ENCODE measurements at regions not wholly inside any gene's neighbourhood (a gene's known extent, or its start where the extent isn't known, plus 50 kb on each side); places are given as distances from the start of the nearest gene placed in this dataset.

DNA sequence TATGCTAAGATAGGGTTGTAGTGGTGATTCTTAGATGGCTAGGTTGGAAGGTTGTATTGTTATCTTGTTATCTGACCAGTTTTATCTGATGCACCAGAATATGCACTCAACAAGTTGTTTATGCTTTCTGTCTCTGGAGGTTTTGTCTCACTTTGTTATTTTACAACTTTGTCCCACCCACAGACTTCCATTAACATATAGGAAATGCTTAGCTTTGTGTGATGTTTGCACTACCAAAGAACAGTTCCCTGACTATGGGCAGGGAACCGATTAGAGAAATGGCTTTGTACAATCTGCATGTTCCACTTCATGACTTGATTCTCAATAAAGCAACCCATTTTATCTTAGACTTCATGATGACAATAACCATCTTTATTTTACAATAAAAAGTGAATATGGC, 160.6 kb upstream of the CDH20 start:
- Mint-ChIP-seq H3K27ac (no peak overlapping the region), H3K4me1 (no peaks in the 10 kb centered on the region), H3K4me3 (no peak overlapping the region), H3K9me3 (peaks cover 7 to 13% of the 10 kb centered on the region in 2 donors), H3K36me3 (no peaks in the 10 kb centered on the region), H3K27me3 (ENCODE audit: low read depth in 2 of 2) (no peaks in the 10 kb centered on the region)
- H3K4me3 ChIP-seq (ENCODE audit: low read length), result no peak overlapping the region
- ATAC-seq, result no peak
- H3K27me3 ChIP-seq (ENCODE audit: control insufficient read depth, insufficient read depth, low read length), result no peaks in the 10 kb centered on the region
- no peak for DNase-seq
- no peaks in the 10 kb centered on the region for H3K4me1 ChIP-seq (ENCODE audit: control insufficient read depth, insufficient read depth, low read length)
- TF ChIP-seq, protein P1, sequence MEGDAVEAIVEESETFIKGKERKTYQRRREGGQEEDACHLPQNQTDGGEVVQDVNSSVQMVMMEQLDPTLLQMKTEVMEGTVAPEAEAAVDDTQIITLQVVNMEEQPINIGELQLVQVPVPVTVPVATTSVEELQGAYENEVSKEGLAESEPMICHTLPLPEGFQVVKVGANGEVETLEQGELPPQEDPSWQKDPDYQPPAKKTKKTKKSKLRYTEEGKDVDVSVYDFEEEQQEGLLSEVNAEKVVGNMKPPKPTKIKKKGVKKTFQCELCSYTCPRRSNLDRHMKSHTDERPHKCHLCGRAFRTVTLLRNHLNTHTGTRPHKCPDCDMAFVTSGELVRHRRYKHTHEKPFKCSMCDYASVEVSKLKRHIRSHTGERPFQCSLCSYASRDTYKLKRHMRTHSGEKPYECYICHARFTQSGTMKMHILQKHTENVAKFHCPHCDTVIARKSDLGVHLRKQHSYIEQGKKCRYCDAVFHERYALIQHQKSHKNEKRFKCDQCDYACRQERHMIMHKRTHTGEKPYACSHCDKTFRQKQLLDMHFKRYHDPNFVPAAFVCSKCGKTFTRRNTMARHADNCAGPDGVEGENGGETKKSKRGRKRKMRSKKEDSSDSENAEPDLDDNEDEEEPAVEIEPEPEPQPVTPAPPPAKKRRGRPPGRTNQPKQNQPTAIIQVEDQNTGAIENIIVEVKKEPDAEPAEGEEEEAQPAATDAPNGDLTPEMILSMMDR (IDR thresholded peaks at IDR 0.05), result no peak
- H3K9me3 ChIP-seq (ENCODE audit: control insufficient read depth, insufficient read depth, low read length), result no peaks in the 10 kb centered on the region
- 100% methylated on average over 1 of the region's 1 CpG for WGBS (ENCODE audit: insufficient coverage)
- no peak overlapping the region for H3K27ac ChIP-seq (ENCODE audit: low read length)
- intact Hi-C loops (cut with micrococcal nuclease), result no loop called here
- no peaks in the 10 kb centered on the region for H3K36me3 ChIP-seq (ENCODE audit: control insufficient read depth, insufficient read depth, low read length)

GRCh38 chr18:61173554-61173953, 159.7 kb upstream of the CDH20 start:
- H3K4me1 ChIP-seq (ENCODE audit: control insufficient read depth, insufficient read depth, low read length), result no peaks in the 10 kb centered on the region
- Mint-ChIP-seq H3K27me3 (ENCODE audit: low read depth in 2 of 2) (no peaks in the 10 kb centered on the region), H3K9me3 (peaks cover 13 to 14% of the 10 kb centered on the region in 2 donors), H3K27ac (no peak overlapping the region), H3K4me1 (no peaks in the 10 kb centered on the region), H3K36me3 (no peaks in the 10 kb centered on the region), H3K4me3 (no peak overlapping the region)
- ATAC-seq (no peak), DNase-seq (no peak)
- no peak overlapping the region for H3K4me3 ChIP-seq (ENCODE audit: low read length)
- TF ChIP-seq, protein P1 (IDR thresholded peaks at IDR 0.05), result no peak
- no peak overlapping the region for H3K27ac ChIP-seq (ENCODE audit: low read length)
- no peaks in the 10 kb centered on the region for H3K9me3 ChIP-seq (ENCODE audit: control insufficient read depth, insufficient read depth, low read length)
- H3K36me3 ChIP-seq (ENCODE audit: control insufficient read depth, insufficient read depth, low read length), result no peaks in the 10 kb centered on the region
- WGBS (ENCODE audit: insufficient coverage), result 93% methylated on average over 6 of the region's 6 CpGs
- intact Hi-C loops (cut with micrococcal nuclease), result no loop called here
- H3K27me3 ChIP-seq (ENCODE audit: control insufficient read depth, insufficient read depth, low read length), result no peaks in the 10 kb centered on the region

GRCh38 chr18:61183798-61184197, 149.4 kb upstream of the CDH20 start:
- H3K4me1 Mint-ChIP-seq, result no peaks in the 10 kb centered on the region
- no peaks in the 10 kb centered on the region for H3K36me3 ChIP-seq (ENCODE audit: control insufficient read depth, insufficient read depth, low read length)

GRCh38 chr18:61187971-61188370, 145.3 kb upstream of the CDH20 start:
- no peak for ATAC-seq
- Histone ChIP-seq H3K36me3 (ENCODE audit: control insufficient read depth, insufficient read depth, low read length) (no peaks in the 10 kb centered on the region), H3K4me1 (ENCODE audit: control insufficient read depth, insufficient read depth, low read length) (no peaks in the 10 kb centered on the region), H3K27ac (ENCODE audit: low read length) (no peak overlapping the region), H3K4me3 (ENCODE audit: low read length) (no peak overlapping the region), H3K27me3 (ENCODE audit: control insufficient read depth, insufficient read depth, low read length) (no peaks in the 10 kb centered on the region), H3K9me3 (ENCODE audit: control insufficient read depth, insufficient read depth, low read length) (no peaks in the 10 kb centered on the region)
- no peaks in the 10 kb centered on the region for H3K27me3 Mint-ChIP-seq (ENCODE audit: low read depth in 2 of 2)
- H3K4me3 Mint-ChIP-seq, result no peak overlapping the region
- TF ChIP-seq, protein P1 (IDR thresholded peaks at IDR 0.05), result no peak
- H3K4me1 Mint-ChIP-seq, result no peaks in the 10 kb centered on the region
- 87% methylated on average over 3 of the region's 3 CpGs for WGBS (ENCODE audit: insufficient coverage)
- peaks cover 7 to 14% of the 10 kb centered on the region in 2 donors for H3K9me3 Mint-ChIP-seq
- H3K36me3 Mint-ChIP-seq, result peaks cover 8% of the 10 kb centered on the region
- no peak for DNase-seq
- intact Hi-C loops (cut with micrococcal nuclease), result no loop called here
- H3K27ac Mint-ChIP-seq, result no peak overlapping the region

More at GRCh38 chr18:61183798-61184197, 149.4 kb upstream of the CDH20 start:
- TF ChIP-seq, protein P1 (IDR thresholded peaks at IDR 0.05), result no peak
- peaks cover 8% of the 10 kb centered on the region for H3K36me3 Mint-ChIP-seq
- intact Hi-C loops (cut with micrococcal nuclease), result no loop called here
- H3K9me3 ChIP-seq (ENCODE audit: control insufficient read depth, insufficient read depth, low read length), result no peaks in the 10 kb centered on the region
- H3K4me3 ChIP-seq (ENCODE audit: low read length), result no peak overlapping the region
- H3K27me3 Mint-ChIP-seq (ENCODE audit: low read depth in 2 of 2), result no peaks in the 10 kb centered on the region
- H3K9me3 Mint-ChIP-seq, result peaks cover 7% of the 10 kb centered on the region in 2 donors
- H3K27ac ChIP-seq (ENCODE audit: low read length), result no peak overlapping the region
- no peaks in the 10 kb centered on the region for H3K4me1 ChIP-seq (ENCODE audit: control insufficient read depth, insufficient read depth, low read length)
- H3K4me3 Mint-ChIP-seq, result no peak overlapping the region
- H3K27me3 ChIP-seq (ENCODE audit: control insufficient read depth, insufficient read depth, low read length), result no peaks in the 10 kb centered on the region
- no peak overlapping the region for H3K27ac Mint-ChIP-seq
- ATAC-seq, result no peak
- no peak for DNase-seq
